HG02610 (cell line): ENCODE measurements at regions not wholly inside any gene's neighbourhood (a gene's known extent, or its start where the extent isn't known, plus 50 kb on each side); places are given as distances from the start of the nearest gene placed in this dataset.

ENCODE experiments used
- ATAC-seq: cut with Tn5 transposase; IDR thresholded peaks from one replicate; pipeline ENCODE4 v1.9.1; 2021; ENCODE audit warnings: mild to moderate bottlenecking, moderate library complexity; ENCODE audit not compliant: unreplicated experiment

- ATAC-seq = no peak
Observed at GRCh38 chr5:4659851-4660250, 480.3 kb upstream of the ADAMTS16 start.

GRCh38 chr5:4661326-4661725, 478.8 kb upstream of the ADAMTS16 start:
- no peak for ATAC-seq

- no peak for ATAC-seq
Observed at GRCh38 chr5:4661836-4662235, 478.3 kb upstream of the ADAMTS16 start.

- ATAC-seq = no peak
Observed at GRCh38 chr5:4662756-4663155, 477.4 kb upstream of the ADAMTS16 start.

DNA sequence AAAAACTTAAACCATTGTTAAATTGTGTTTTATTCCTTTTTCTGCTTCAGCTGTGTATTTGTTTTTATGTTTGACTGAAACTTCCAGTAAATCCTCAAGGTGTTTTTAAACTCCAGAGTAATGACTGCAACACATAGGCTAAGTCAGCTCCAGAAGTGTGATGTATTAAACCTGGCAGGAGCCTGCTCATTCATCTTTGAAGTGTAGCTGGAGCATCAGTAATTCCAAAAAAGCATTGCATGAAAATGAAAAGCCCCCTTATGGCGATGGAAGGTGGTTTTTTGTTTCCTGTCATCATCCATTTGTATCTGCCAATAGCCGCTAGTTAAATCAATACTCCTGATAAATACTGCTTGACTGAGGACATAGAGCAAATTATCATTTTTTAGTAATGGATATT, 474.2 kb upstream of the ADAMTS16 start:
- no peak for ATAC-seq

DNA sequence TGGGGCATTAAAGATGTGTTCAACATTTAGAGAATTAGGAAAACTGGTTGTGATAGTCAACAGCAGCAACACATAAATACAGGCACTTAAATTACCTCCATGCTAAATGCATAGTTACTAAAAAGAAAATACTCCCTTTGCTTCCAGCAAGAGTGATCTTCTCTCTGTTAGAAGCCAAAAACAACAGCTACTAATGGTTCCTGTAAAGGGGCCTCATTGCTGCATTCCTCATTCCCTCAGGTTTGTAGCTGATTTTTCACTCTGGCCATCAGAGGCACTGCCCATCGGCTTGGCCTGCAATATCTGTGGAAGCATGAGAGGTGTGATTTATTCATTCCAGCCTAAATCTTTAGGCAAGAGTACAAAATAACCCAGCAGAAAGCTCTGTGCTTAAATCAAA, 466.0 kb upstream of the ADAMTS16 start:
- no peak for ATAC-seq

DNA sequence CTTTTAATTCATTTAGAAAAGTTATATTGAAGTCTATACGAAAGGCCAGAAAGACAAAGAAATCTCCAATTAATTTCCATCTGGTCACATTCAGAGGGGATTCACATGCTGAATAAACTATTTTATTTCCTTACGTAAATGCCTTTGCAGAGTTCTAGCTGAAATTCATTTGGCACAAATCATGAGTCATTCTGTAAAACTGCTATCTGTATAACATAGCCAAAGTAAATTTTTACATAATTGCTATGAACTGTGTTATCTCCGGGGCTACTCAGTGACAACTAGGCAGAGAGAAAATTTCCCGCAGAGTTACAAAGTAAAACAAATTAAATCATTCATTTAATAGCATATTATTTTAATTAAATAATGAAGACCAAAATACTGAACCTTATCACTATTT, 463.2 kb upstream of the ADAMTS16 start:
- no peak for ATAC-seq

DNA sequence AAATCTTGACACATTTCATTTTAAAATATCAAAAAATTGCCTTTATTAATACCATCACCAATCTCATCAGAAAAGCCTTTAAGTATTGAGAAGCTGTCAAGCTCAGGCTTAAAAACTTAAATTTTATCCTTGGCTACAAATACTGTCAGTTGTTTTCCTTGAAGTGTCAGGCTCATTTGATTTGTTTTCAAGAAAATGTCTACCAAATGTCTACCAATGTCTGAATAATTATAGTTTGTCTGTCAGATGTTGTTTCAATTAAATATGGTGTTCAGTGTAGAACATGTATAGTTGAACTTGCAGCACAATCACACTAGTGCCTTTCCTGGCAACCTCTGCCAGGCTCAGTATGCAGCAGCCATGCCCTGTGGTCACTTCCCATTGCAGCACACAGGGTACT, 455.2 kb upstream of the ADAMTS16 start:
- no peak for ATAC-seq

- ATAC-seq = no peak
Observed at GRCh38 chr5:4698596-4698995, 441.5 kb upstream of the ADAMTS16 start.

DNA sequence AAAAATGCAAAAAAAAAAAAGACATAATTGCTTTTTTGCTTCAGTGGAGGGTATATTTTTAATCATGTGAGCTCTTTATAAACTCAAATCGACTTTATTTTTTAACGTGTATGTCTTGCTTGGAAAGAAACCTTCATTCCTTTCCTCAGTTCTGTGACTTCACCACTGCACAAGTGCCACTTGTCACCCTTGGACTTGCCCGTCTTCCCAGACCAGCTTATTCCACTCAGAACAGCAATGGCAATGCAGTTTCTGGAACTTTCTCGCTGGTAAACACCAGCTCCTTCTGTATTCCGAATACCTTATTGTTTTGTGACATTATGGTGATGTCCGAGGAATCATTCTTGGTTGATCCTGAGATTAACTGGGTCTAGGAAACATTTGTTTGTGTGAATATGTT, 440.5 kb upstream of the ADAMTS16 start:
- ATAC-seq = no peak

- no peak for ATAC-seq
Observed at GRCh38 chr5:4700069-4700468, 440.1 kb upstream of the ADAMTS16 start.

- ATAC-seq = no peak
Observed at GRCh38 chr5:4700871-4701270, 439.3 kb upstream of the ADAMTS16 start.

- no peak for ATAC-seq
Observed at GRCh38 chr5:4703931-4704458, 436.1 kb upstream of the ADAMTS16 start.

- ATAC-seq = no peak
Observed at GRCh38 chr5:4704951-4705350, 435.2 kb upstream of the ADAMTS16 start.

GRCh38 chr5:4716781-4717180, 423.3 kb upstream of the ADAMTS16 start:
- ATAC-seq = no peak

- no peak for ATAC-seq
Observed at GRCh38 chr5:4717446-4717845, 422.7 kb upstream of the ADAMTS16 start.

GRCh38 chr5:4720831-4721230, 419.3 kb upstream of the ADAMTS16 start:
- ATAC-seq = no peak

GRCh38 chr5:4722886-4723285, 417.2 kb upstream of the ADAMTS16 start:
- no peak for ATAC-seq

GRCh38 chr5:4725594-4725993, 414.5 kb upstream of the ADAMTS16 start:
- ATAC-seq = no peak

- ATAC-seq = no peak
Observed at GRCh38 chr5:4730279-4730678, 409.9 kb upstream of the ADAMTS16 start.

- no peak for ATAC-seq
Observed at GRCh38 chr5:4734348-4734747, 405.8 kb upstream of the ADAMTS16 start.

GRCh38 chr5:4735261-4735660, 404.9 kb upstream of the ADAMTS16 start:
- no peak for ATAC-seq

DNA sequence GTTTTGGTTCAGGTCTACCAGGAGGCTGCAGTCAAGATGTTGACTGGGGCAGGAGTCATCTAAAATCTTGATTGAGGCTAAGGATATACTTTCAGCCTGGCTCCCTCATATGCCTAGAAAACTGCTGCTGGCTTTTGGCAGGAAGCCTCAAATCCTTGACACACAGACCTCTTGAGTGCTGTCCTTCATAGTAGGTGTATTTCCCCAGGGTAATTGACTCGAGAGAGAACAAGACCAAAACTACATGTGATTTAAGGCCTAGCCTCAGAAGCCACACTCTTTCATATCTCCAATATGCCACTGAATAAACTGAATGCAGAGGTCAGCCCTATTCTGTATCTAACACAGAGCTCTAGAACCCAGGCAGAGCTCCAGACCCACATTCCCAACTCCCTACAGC, 402.3 kb upstream of the ADAMTS16 start:
- no peak for ATAC-seq

DNA sequence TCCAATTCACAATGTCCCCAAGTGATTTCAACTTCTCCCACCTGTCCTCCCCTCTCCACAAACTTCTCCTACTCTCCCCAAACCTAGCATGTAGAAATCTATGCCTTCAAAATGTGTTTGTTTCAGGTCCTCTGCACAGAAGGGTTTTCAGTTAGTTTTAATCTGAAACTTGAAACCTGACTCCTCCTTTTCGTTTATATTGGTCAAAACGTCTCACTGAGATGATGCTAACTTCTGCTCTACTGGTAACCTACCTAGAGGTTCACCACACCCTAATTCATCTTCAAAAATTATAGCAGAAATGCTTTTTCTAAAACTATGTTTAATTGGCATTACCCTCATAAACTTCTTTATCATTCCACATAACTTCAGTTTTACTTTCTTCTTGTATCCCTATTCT, 401.8 kb upstream of the ADAMTS16 start:
- no peak for ATAC-seq
